Erythroblast (primary cell): ENCODE measurements at regions not wholly inside any gene's neighbourhood (a gene's known extent, or its start where the extent isn't known, plus 50 kb on each side); places are given as distances from the start of the nearest gene placed in this dataset.

Experiments used
- GATA1 ChIP-seq: IDR thresholded peaks from 2 replicates; pipeline ENCODE4 v1.6.1; 2011; ENCODE audit warnings: low read depth, mild to moderate bottlenecking, control low read depth, low read length, moderate library complexity
- POLR2A ChIP-seq: IDR thresholded peaks from 2 replicates; pipeline ENCODE4 v1.6.1; 2011; ENCODE audit warnings: mild to moderate bottlenecking, low read length

DNA sequence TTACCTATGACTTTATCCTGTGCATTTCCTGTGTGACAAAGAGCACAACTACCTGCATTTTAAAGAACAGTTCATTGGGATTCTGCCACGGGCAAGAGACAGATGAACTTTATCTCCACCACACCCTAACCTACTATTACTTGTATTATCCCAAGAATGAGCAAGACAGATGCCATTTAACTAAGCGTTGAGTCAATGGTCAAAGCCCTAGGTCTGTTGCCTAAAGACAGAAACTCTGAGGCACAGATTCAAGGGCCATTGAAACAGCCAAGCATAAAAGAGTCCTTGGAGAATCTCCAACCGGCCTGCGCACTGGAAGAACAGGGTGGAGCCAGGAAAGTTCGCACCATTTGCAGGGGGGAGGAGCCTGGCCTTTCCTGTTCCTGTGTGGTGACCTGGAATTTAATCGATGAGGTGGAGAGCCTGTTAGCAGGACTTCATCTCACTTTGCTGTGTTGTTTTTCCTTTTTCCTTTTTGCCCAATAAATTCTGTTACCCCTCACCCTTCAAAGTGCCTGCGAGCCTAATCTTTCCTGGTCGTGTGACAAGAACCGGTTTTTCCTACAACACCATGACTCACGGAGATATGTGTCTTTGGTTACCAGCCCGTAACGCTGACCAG lies 146.4 kb upstream of the DIAPH2 start:
- no peak for TF ChIP-seq POLR2A
- TF ChIP-seq GATA1: no peak
